NOMO-1 treated with DMSO at 0.1 percent for 48 hours (cell line): ENCODE measurements at regions not wholly inside any gene's neighbourhood (a gene's known extent, or its start where the extent isn't known, plus 50 kb on each side); places are given as distances from the start of the nearest gene placed in this dataset.

Experiments
- DNase-seq: peaks from one replicate; lab custom pipeline; 2025; ENCODE audit not compliant: unreplicated experiment; lab: John Stamatoyannopoulos, UW

GRCh38 chr14:44720707-44721106 lies 213.6 kb upstream of the FSCB start:
- no peak for DNase-seq

- DNase-seq = no peak
These were observed 205.1 kb upstream of the FSCB start for GRCh38 chr14:44712024-44712815.

- no peak for DNase-seq
These were observed 194.6 kb upstream of the FSCB start for GRCh38 chr14:44701563-44702263.

GRCh38 chr14:44700694-44701093 lies 193.6 kb upstream of the FSCB start:
- DNase-seq = no peak

GRCh38 chr14:44700184-44700583 lies 193.1 kb upstream of the FSCB start:
- no peak for DNase-seq

GRCh38 chr14:44699391-44699790 lies 192.3 kb upstream of the FSCB start:
- DNase-seq = no peak

GRCh38 chr14:44669496-44669895 lies 162.4 kb upstream of the FSCB start:
- no peak for DNase-seq

- no peak for DNase-seq
These were observed 156.1 kb upstream of the FSCB start for GRCh38 chr14:44663136-44663535.

- no peak for DNase-seq
These were observed 155.3 kb upstream of the FSCB start for GRCh38 chr14:44662250-44662891.

- no peak for DNase-seq
These were observed 151.3 kb upstream of the FSCB start for GRCh38 chr14:44658389-44658696.

- DNase-seq = no peak
These were observed 150.8 kb upstream of the FSCB start for GRCh38 chr14:44657696-44658388.

GRCh38 chr14:44657203-44657602 lies 150.1 kb upstream of the FSCB start:
- DNase-seq = no peak

- DNase-seq = no peak
These were observed 147.5 kb upstream of the FSCB start for GRCh38 chr14:44654591-44654990.

GRCh38 chr14:44653641-44654040 lies 146.6 kb upstream of the FSCB start:
- DNase-seq = no peak

- DNase-seq = no peak
These were observed 145.6 kb upstream of the FSCB start for GRCh38 chr14:44652640-44653039.

GRCh38 chr14:44649061-44649460 lies 142.0 kb upstream of the FSCB start:
- DNase-seq = no peak

- DNase-seq = no peak
These were observed 133.3 kb upstream of the FSCB start for GRCh38 chr14:44640416-44640815.

GRCh38 chr14:44639781-44640385 lies 132.8 kb upstream of the FSCB start:
- no peak for DNase-seq

GRCh38 chr14:44634692-44635091 lies 127.6 kb upstream of the FSCB start:
- no peak for DNase-seq

GRCh38 chr14:44626423-44626822 lies 119.3 kb upstream of the FSCB start:
- DNase-seq = no peak

GRCh38 chr14:44625098-44625497 lies 118.0 kb upstream of the FSCB start:
- DNase-seq = no peak
